ENCODE measurements at regions not wholly inside any gene's neighbourhood (a gene's known extent, or its start where the extent isn't known, plus 50 kb on each side); places are given as distances from the start of the nearest gene placed in this dataset.

DNA sequence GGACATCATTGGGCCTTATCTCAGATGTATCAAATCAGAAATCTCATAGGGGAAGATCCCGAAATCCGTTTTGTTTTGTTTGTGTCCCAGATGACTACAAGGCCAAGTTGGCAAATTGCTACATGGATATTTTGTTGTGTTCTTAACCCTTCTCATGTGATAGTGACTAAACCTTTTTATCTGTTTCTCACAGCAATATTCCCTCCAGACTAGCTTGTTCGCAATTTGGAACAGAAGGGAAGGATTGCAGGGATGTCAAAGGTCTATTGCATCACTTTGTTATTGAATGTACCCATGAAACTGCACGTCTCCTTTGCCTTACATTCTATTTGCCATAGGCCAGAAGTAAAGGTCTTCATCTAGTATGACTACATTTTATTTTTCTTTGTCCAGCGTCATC is 453.9 kb downstream of the NFIB start:
- TF ChIP-seq POLR2AphosphoS5 (IDR thresholded peaks at IDR 0.05) (no peak), POLR2A (IDR thresholded peaks at IDR 0.05) (no peak)
- TF ChIP-seq, protein P1, sequence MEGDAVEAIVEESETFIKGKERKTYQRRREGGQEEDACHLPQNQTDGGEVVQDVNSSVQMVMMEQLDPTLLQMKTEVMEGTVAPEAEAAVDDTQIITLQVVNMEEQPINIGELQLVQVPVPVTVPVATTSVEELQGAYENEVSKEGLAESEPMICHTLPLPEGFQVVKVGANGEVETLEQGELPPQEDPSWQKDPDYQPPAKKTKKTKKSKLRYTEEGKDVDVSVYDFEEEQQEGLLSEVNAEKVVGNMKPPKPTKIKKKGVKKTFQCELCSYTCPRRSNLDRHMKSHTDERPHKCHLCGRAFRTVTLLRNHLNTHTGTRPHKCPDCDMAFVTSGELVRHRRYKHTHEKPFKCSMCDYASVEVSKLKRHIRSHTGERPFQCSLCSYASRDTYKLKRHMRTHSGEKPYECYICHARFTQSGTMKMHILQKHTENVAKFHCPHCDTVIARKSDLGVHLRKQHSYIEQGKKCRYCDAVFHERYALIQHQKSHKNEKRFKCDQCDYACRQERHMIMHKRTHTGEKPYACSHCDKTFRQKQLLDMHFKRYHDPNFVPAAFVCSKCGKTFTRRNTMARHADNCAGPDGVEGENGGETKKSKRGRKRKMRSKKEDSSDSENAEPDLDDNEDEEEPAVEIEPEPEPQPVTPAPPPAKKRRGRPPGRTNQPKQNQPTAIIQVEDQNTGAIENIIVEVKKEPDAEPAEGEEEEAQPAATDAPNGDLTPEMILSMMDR (IDR thresholded peaks at IDR 0.05) = no peak

All from stomach (tissue), 4 donors.